ENCODE measurements at regions not wholly inside any gene's neighbourhood (a gene's known extent, or its start where the extent isn't known, plus 50 kb on each side); places are given as distances from the start of the nearest gene placed in this dataset.

- no peak overlapping the region for H3K27ac ChIP-seq (ENCODE audit: extremely low read depth, low read depth, low read length)
- no peaks in the 10 kb centered on the region for H3K4me1 ChIP-seq (ENCODE audit: control insufficient read depth, insufficient read depth, low read length)
- no peaks in the 10 kb centered on the region for H3K36me3 ChIP-seq (ENCODE audit: control insufficient read depth in 2 of 2, insufficient read depth in 1 of 2, low read length in 2 of 2)
- ChIA-PET POLR2A (no interaction called here), CTCF (interaction anchor here (0.7 kb wide), 1 partner anchor 147 kb away, joined by 3 read pairs; no protein-coding TSS in a partner anchor)
- H3K4me3 ChIP-seq (ENCODE audit: low read depth, low read length), result no peak overlapping the region
- no peak for TF ChIP-seq SCRT2 (tag by site-specific recombination; IDR thresholded peaks at IDR 0.05)
- TF ChIP-seq ZNF777 (tag by site-specific recombination; IDR thresholded peaks at IDR 0.05; ENCODE audit: borderline replicate concordance), result no peak
- no peak for TF ChIP-seq ZNF302 (tag by site-specific recombination; IDR thresholded peaks at IDR 0.05; ENCODE audit: low read depth)
- TF ChIP-seq ZNF830 (tag by site-specific recombination; IDR thresholded peaks at IDR 0.05; ENCODE audit: low read depth), result no peak
- no peak for TF ChIP-seq PRDM10 (tag by site-specific recombination; IDR thresholded peaks at IDR 0.05)
- TF ChIP-seq ZBTB10 (tag by site-specific recombination; IDR thresholded peaks at IDR 0.05), result no peak
- TF ChIP-seq PRDM1 (tag by site-specific recombination; IDR thresholded peaks at IDR 0.05), result no peak
- no peak for TF ChIP-seq ZNF624 (tag by site-specific recombination; IDR thresholded peaks at IDR 0.05)
- TF ChIP-seq ZNF645 (tag by site-specific recombination; IDR thresholded peaks at IDR 0.05), result no peak
- TF ChIP-seq ZNF639 (tag by site-specific recombination; IDR thresholded peaks at IDR 0.05), result no peak
- TF ChIP-seq ZFP3 (tag by site-specific recombination; IDR thresholded peaks at IDR 0.05; ENCODE audit: low read depth), result no peak
- TF ChIP-seq HIC1 (tag by site-specific recombination; IDR thresholded peaks at IDR 0.05), result no peak
- H3K9me3 ChIP-seq (ENCODE audit: control insufficient read depth, insufficient read depth, low read depth, low read length), result no peaks in the 10 kb centered on the region
Observed at GRCh38 chr18:28716338-28716737, 539.4 kb upstream of the CDH2 start.

- Histone ChIP-seq H3K4me1 (ENCODE audit: control insufficient read depth, insufficient read depth, low read length) (no peaks in the 10 kb centered on the region), H3K36me3 (ENCODE audit: control insufficient read depth in 2 of 2, insufficient read depth in 1 of 2, low read length in 2 of 2) (no peaks in the 10 kb centered on the region), H3K27ac (ENCODE audit: extremely low read depth, low read depth, low read length) (no peak overlapping the region), H3K4me3 (ENCODE audit: low read depth, low read length) (no peak overlapping the region), H3K9me3 (ENCODE audit: control insufficient read depth, insufficient read depth, low read depth, low read length) (no peaks in the 10 kb centered on the region)
- CTCF ChIA-PET, result no interaction called here
- POLR2A ChIA-PET, result no interaction called here
- TF ChIP-seq ZNF677 (tag by site-specific recombination; IDR thresholded peaks at IDR 0.05), result no peak
- TF ChIP-seq AEBP2 (tag by site-specific recombination; IDR thresholded peaks at IDR 0.05; ENCODE audit: borderline replicate concordance), result no peak
- no peak for TF ChIP-seq ZNF623 (tag by site-specific recombination; IDR thresholded peaks at IDR 0.05)
- TF ChIP-seq TCF7L2 (IDR thresholded peaks at IDR 0.05; ENCODE audit: borderline replicate concordance, low read depth, low read length), result no peak
- no peak for TF ChIP-seq ZNF514 (tag by site-specific recombination; IDR thresholded peaks at IDR 0.05)
- no peak for TF ChIP-seq ZNF664 (tag by site-specific recombination; IDR thresholded peaks at IDR 0.05)
- TF ChIP-seq ZFP3 (tag by site-specific recombination; IDR thresholded peaks at IDR 0.05; ENCODE audit: low read depth), result no peak
- no peak for TF ChIP-seq ZNF404 (tag by site-specific recombination; IDR thresholded peaks at IDR 0.05)
- no peak for TF ChIP-seq ZIC2 (tag by site-specific recombination; IDR thresholded peaks at IDR 0.05)
- no peak for TF ChIP-seq ZNF548 (tag by site-specific recombination; IDR thresholded peaks at IDR 0.05)
- TF ChIP-seq ZNF580 (tag by site-specific recombination; IDR thresholded peaks at IDR 0.05), result no peak
Observed at GRCh38 chr18:28715206-28715605, 538.3 kb upstream of the CDH2 start.
